ENCODE measurements at regions not wholly inside any gene's neighbourhood (a gene's known extent, or its start where the extent isn't known, plus 50 kb on each side); places are given as distances from the start of the nearest gene placed in this dataset.
"Not testable (repeated sequence)": the region's sequence is repeated elsewhere in the genome, so short reads cannot be mapped to it uniquely, and the experiment has no call there.

DNA sequence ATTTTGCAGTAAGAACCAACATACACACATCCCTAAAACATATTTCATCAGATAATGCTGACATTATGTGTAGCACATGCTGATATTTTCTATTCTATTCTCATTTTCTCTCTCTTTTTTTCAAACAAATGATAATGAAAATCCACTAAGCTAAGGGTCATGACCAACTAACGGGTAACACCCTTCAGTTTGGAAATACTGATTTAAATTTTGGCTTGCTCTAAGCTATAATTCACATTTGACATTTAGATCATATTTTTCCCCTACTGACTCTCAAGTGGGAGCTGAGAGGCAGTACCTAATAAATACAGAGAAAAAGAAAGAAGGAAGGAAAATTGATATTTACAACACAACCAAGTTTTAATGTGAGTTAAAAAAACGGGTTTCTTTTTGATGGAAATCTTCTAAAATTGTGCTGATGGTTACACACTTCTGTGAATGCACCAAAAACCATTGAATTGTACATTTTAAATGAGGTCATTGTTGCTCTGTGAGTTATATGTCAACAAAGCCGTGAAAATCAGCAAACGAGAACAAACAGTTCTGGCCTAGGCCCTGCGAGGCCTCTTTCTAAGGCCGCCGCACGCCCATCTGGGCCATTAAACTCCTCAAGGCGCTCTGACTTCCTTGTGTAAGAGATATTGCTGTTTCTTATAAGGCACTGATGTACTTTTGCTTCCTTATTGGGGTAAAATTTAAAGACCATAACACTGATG lies 124.2 kb downstream of the GALR1 start:
- DNase-seq: no peak

DNA sequence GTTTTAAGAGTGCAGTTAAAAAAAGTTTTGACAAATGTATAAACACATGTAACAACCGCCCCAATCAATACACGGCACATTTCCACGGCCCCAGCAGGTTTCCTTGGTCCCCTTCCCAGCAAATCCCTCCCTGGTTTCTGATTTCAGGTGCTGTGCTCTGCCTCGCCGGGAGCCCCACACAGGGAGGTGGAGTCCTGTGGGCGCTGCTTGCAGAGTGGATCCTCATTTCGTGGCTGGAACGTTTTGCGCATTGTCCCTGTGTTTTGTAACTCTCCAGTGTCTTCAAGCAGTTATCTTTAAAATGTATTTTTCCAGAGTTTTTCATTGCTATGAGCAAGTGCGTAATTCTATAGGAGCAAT lies 124.8 kb downstream of the GALR1 start:
- no peak for DNase-seq

DNA sequence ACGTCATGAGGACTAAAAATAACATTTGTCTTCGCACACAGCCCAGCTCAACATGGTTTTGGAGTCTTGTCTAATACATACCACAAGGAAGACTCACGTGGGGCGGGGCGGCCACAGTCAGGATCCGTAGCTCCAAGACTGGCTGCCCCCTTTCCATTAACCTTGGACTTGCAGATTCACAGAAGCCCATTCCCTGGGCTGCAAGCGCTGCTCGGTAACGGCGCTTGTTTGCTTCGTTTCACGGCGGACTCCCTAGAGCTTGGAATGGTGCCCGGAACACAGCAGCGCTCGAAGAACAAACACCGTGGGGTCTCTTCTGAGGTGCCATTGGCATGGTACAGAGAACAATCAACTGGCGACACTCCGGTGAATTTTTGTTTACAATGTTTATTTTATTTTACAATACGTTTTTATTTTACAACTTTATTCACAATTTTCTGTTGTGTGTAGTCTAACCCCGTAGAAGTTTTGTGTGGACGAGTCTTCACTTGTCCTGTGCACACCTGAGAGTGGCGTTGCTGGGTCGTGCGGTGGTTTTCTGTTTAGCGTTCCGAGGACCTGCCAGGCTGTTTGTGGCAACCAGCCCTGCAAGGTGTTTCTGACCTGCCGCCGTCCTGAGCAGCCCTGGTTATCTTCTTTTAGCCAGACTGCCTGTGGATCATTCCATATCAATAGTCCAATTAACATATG lies 126.5 kb downstream of the GALR1 start:
- no peak for DNase-seq

DNA sequence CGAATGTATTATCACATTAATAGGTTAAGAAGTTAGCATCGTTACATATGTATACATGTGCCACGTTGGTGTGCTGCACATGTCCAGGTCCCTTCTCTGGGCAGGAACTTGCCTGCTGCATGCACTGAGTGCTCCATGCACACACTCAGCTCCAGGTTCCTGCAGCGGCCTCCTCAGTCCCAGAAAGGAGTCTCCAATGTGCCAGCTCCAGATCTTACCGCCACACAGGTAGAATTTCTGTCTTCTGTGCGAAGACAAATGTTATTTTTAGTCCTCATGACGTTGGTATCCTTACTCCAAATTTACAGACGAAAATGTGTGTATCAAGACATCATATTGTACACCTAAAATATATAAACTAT lies 127.1 kb downstream of the GALR1 start:
- no peak for DNase-seq

DNA sequence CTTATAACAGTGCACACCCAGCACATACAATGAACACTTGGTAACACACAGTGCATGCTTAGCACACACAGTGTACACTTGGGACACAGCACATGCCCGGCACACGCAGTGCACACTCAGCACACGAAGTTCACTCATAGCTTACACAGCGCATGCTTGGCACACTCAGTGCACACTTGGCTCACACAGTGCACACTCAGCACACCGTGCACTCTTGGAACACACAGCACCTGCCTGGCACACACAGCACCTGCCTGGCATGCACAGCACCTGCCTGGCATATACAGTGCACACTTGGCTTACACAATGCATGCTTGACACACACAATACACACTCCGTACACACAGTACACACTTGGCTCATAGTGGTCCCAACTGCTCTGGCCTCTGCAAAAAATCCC lies 128.2 kb downstream of the GALR1 start:
- DNase-seq: no peak

DNA sequence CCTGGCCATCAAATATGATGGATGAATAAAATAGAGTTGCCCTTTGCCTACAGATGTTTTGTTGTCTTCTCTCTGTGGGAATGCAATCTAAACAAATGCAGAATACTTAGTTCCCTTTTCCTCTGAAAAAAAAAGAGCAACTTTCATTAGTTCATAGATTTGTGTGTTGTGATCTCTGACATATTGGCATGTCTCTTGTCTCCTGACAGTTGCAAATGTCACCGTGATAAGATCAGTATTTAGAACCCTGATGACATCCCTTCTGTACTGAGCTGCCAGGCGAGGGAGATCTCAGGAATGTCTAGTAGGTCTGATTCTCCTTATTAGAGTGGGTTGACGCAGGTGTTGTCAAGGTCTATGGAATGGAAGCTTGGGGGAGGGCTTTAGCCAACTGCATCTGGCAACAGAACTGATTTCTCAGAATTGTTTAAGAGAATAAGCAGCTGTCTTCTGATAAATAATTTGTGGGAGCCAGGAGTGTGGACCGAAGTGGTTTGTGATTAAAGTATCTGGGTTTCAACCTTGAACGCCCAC lies 130.4 kb downstream of the GALR1 start:
- DNase-seq: no peak

DNA sequence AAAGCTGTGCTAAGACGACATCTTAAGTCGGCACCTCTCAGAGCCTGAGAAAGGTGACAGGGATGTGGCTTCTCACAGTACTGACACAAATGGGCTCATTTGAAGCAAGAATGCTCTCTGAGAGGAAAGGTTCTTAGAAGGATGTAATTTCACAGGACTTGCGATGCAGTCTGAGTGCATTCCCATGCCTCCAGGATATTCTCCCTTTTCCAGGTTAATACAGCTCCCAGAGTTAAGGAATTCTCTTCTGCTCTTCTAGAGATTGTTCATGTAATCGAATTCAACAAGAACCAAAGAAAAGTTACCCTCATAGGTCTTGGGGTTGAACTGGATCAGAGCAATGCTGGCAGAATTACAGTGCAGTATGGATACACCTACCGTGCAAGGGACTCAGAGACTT lies 131.0 kb downstream of the GALR1 start:
- DNase-seq: no peak

DNA sequence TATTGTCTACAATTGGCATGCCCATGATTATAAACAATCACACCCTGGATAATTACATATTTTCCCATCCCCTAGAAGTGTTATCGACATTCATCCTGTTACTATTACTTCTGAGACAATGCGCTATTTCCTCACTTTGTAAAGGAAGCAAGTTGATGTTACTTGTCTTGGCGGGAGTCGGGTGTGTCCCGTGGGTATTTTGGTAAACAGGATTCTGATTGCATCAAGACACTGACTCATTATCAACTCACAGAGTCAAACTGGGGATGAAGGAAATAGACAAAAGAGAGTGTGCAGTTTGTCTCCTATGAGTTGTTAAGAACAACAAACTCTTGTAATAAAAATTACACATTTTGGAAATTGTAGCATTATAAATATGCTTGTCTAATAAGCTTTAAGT lies 142.7 kb downstream of the GALR1 start:
- DNase-seq: no peak

DNA sequence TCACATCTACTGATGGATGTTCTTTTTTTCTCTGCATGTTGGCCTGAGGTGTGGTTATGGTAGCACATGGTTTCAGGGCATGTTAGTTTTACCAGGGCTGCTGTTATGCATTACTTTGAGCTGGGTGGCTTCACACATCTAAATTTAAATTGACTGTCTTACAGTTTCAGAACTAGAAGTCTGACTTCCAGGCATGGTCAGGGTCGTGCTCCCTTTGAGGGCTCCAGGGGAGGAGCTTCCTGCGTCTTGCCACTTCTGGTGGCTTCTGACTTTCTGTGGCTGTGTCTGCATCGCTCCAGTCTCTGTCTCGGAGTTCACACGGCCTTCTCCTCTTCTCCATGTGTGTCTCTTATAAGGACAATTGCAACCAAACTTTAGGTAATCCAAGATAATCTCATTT lies 143.9 kb downstream of the GALR1 start:
- no peak for DNase-seq

DNA sequence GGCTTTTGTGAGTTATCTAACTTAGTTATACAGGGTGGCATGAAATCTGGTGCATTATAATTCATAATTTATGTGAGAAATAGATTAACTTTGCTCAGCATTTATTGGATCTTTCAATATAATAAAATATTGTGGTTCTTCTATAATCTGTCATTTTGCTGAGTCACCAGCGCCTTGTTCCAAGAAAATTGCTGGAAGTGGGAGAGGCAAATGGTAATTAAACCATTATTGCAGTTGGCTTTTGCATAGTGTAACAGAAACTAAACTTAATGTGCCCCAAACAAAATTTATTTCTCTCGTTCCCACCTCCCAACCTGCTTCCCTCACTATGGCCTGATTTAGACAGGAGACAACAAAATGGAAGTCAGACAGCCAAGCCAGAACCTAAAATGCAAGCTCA lies 146.3 kb downstream of the GALR1 start:
- no peak for DNase-seq

DNA sequence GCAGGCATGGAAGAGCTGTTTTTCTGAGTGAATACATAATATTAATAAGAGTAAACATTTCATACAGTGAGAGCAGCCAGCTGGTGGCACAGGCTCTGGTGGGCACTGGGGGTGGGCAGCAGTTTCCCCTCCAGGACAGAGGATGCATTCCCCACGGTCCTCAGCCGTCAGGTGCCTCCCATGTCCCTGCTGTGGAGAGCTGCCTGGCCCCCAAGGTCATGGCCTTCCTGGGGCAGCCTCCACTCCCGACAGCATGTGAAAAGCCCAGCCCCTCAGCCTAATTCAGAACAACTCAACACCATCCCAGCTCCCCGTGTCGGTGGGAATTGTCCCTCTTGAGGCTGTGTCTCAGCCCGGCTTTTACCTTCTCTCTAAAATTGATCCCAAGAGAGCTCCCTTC lies 147.4 kb downstream of the GALR1 start:
- DNase-seq: no peak

DNA sequence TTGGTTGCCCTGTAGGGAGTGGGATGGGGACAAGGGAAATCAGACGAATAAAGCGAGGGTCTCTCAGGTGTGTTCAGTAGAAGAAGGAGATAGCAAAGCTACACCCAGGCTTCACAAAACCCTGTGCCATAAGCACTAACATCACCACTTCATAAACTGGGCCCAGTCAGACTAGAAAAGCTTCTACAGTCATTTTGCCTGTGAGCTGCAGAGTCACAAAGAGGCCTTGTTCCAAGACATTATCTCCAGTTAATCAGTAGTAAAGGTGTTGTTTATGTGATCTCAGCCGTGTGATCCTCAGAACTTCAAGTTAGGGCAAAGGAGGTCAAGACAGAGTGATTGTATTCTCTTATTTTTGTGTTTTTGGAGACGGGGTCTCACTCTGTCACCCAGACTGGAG lies 148.0 kb downstream of the GALR1 start:
- DNase-seq: no peak

DNA sequence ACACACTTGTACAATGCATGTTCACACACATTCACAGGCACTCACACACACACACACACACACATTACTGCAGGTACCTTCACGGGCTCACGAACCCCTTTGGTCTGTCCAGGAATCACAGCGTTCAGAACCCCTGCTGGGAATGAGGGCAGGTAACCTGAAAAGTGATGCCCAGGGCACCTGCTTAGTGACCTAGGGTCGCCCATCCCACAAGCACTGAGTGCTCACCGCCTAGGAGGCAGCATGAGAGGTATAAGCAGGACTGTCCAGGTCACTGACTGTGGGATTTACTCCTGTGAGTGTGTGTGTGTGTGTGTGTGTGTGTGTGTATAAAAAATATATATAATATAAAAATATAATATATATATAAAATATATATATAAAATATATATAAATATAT lies 150.9 kb downstream of the GALR1 start:
- no peak for DNase-seq

DNA sequence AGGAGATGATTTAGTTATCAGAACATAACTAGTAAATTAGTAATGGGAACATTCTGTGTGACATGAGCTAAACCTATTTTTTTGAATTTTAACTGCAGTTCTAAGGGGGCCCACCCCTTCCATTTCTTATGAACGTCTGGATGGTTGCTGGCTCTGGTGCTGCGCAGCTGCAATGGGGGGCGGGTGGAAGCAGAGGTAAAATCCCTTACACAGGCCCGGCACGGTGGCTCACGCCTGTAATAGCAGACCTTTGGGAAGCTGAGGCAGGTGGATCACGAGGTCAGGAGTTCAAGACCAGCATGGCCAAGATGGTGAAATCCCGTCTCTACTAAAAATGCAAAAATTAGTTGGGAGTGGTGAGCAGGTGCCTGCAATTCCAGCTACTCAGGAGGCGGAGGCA lies 151.5 kb downstream of the GALR1 start:
- no peak for DNase-seq

DNA sequence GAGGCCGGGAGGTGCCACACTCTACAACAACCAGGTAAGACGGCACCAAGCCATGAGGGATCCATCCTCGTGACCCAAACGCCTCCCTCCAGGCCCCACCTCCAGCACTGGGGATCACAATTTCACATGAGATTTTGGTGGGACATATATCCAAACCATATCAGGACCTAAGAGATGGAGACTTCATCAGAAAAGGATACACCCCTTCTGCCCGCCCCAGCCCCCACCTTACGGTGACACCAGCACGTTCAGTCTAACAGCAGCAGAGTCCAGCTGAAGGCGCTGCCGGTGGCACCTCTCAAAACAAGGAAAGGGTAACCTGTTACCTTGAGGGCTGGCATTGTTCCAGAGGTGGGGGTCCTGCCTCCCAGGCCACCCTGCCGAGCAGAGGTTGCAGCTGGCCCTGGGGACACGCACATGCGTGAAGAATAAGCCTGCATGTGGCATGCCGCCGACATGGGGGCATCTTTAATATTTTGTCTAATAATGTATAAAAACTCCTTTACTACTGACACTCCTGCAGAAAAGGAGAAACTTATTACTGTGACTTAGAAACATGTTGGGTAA lies 154.4 kb downstream of the GALR1 start:
- no peak for DNase-seq

DNA sequence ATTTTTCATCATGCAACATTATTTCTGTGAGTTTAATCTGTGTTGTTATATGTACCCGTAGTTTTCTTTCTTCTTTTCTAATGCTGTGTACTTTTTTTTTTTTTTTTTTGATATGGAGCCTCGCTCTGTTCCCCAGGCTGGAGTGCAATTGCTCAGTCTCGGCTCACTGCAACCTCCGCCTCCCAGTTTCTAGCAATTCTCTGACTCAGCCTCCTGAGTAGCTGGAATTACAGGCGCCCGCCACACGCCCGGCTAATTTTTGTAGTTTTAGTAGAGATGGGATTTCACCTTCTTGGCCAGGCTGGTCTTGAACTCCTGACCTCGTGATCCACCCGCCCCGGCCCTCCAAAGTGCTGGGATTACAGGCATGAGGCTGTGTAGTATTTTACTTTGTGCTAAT lies 155.4 kb downstream of the GALR1 start:
- DNase-seq: no peak

DNA sequence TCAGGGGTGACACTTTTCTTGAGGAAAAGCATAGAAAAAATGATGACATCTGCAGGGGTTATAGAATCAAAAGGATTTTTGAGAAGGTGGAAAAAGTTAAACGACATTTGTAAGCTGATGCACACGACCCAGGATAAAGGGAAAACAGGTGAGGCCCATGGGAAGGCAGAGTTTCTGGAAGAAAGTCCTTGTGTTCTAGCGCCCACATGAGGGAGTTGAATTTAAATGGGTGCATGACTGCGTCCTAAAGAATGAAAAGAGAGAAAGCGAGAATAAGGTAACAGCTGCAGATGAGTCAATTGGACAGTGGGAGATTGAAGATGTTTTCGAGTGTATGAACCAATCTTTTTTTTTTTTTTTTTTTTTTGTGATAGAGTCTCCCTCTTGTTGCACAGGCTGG lies 158.1 kb downstream of the GALR1 start:
- DNase-seq: no peak

DNA sequence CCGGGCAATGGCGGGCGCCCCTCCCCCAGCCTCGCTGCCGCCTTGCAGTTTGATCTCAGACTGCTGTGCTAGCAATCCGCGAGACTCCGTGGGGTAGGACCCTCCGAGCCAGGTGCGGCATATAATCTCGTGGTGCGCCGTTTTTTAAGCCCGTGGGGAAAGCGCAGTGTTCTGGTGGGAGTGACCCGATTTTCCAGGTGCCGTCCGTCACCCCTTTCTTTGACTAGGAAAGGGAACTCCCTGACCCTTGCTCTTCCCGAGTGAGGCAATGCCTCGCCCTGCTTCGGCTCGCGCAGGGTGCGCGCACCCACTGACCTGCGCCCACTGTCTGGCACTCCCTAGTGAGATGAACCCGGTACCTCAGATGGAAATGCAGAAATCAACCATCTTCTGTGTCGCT lies 171.9 kb downstream of the GALR1 start:
- not testable (repeated sequence) for DNase-seq

DNA sequence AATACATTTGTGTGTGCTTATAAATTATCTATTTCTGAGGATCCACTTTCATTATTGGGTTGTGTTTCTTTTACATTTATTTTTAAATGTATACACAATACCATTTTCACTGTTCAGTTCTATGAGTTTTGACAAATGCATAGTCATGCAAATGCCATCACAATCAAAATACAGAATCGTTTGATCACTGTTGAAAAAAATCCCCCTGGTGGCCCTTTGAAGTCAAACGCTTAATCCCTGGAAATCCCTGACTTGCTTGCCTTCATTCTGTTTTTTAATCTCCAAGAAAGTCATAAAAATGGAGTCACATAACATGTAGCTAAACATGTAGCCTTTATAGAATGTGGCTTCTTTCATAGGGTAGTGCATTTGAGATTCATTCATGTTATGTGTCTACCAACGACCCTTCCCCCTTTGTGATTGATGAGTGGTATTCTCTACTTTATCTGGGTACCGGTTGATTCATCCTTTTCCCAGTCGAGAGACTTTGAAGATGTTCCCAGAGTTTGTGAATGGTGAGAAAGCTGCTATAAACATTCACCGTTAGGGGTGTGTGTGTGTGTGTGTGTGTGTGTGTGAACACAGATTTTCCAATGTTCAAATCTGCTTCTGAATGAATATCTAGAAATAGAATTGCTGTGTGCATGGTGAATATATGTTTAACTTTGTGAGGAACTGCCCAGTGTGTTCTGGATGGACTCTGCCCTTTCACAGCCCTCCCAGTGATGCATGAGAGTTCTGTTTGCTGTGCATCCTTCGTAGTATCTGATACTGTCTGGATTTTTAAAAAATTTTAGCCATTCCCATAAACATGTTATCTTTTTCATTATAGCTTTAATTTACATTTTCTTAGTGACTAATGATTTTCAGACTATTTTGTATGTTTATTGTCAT lies 173.6 kb downstream of the GALR1 start:
- DNase-seq: no peak

DNA sequence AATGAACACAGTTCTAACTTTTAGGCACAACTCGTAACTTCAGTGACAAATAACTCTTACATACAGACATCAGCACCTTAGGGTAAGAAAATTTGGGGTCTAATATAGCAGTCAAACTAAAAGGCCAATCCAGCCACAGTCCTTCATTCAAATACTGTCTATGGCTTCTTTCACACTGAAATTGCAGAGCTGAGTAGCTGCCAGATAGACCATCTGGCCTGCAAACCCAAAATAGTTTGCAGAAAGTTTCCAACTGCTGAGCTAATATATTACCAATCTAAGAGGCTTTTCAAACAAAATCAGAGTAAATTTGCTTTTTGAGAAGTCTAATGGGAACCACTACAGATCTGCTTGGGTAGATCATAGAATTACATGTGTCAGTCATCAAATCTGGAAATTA lies 183.4 kb downstream of the GALR1 start:
- DNase-seq: no peak

DNA sequence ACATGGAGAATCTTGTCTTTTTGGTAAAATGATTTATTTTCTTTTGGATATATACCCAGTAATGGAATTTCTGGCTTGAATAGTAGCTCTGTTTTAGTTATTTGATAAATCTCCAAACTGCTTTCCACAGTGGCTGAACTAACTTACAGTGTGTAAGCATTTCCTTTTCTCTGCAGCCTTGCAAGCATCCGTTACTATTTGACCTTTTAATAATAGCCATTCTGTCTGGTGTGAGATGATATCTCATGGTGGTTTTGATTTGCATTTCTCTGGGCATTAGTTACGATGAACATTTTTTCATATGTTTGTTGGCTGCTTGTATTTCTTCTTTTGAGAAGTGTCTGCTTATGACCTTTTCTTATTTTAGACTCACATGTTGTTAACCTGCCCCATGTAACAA lies 190.2 kb downstream of the GALR1 start:
- DNase-seq: no peak

DNA sequence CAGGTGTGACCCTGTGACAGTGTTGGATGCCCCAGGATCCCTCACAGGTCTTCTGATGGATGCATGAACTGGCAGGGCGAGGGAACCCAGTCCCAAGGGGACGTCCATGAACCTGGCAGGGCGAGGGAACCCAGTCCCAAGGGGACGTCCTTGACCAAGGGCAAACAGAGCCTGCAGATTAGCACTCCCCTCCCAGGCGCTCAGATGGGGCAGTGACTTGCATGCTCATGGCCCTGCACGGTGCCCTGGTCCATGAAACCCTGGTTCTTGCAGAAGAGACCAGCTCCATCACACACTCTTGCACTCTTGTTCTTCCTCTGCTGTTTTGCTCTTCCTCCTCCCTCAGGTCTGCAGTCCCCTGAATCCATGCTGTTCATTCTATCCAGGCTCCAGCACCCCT lies 192.7 kb downstream of the GALR1 start:
- DNase-seq: no peak

DNA sequence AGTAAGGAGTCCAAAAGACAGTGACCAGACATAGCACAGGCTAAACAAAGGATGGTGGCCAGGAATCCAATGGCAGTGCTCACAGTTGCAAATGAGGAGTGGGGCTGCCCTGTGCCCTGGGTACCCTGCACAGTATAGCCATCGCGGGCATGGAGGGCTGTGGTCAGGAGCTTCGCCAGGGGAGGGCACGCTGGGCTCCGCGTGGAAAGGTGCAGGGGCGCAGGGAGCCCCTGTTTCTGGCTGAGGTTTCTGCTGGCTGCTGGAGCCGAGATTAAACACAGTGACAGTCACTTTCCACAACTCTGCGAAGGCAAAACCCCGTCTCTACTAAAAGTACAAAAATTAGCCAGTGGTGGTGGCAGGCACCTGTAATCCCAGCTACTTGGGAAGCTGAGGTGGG lies 194.7 kb downstream of the GALR1 start:
- DNase-seq: no peak

DNA sequence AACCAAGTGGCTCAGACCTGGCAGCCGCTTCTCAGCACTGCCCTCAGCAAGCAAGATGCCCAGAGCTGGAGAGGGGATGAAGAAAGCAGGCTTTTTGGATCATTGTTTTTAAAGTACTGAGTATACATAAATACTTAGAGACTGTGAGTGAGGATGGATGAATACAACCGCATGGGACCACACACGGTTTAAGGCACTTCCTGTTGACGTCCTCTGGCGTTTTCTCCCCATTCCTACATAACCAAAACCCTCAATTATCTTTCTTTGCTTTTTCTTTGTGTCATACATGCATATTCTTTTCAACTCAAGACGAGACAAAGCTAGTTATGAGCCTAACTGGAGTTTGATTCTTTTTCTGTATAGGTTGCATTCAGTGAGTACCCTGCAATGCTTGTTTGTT lies 198.4 kb downstream of the GALR1 start:
- DNase-seq: no peak

Data from activated T-cell treated with anti-CD3 and anti-CD28 coated beads, Interleukin-2, amount 50 U/mL, for 1 hour (primary cell).